ENCODE measurements at regions not wholly inside any gene's neighbourhood (a gene's known extent, or its start where the extent isn't known, plus 50 kb on each side); places are given as distances from the start of the nearest gene placed in this dataset.
A peak's percentile ranks its signal among the peaks of the same experiment; 100 is the strongest.
"Not testable (repeated sequence)": the region's sequence is repeated elsewhere in the genome, so short reads cannot be mapped to it uniquely, and the experiment has no call there.

DNA sequence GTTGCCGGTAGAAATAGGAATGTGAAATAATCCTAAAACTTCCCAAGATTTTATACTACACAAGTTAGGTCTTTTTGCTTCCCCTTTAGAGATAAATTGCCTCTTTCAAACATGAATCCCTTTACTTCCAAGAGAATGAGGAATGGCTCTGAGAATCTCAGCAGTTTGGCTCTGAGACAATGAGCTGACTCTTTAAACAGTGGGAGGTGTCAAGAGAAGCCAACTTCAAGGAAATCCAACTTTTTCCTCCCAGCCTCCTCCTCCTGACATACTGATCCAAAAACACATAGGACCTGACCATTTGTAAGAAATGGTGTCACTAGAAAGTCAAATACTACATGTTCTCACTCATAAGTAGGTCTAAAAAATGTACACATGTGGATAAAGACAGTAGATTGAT lies 154.2 kb downstream of the ALDH8A1 start:
- Histone ChIP-seq H4K8ac (ENCODE audit: low read length) (no peak overlapping the region), H2BK12ac (ENCODE audit: low read length in 2 of 2) (no peak overlapping the region), H3K4me3 (ENCODE audit: insufficient read depth in 1 of 2, low read depth in 1 of 2, low read length in 2 of 2) (no peak overlapping the region), H3K36me3 (ENCODE audit: control insufficient read depth in 1 of 2, insufficient read depth in 2 of 2, low read depth in 1 of 2, low read length in 2 of 2) (no peaks in the 10 kb centered on the region), H2AK5ac (ENCODE audit: low read length, severe bottlenecking) (no peak overlapping the region), H3K23ac (ENCODE audit: low read length in 2 of 2) (no peak overlapping the region), H3K4ac (ENCODE audit: low read depth in 1 of 2, low read length in 2 of 2) (no peak overlapping the region), H4K91ac (ENCODE audit: low read length) (no peak overlapping the region), H3K9ac (ENCODE audit: low read length) (no peak overlapping the region), H3K4me2 (ENCODE audit: low read length, poor library complexity, severe bottlenecking) (no peak overlapping the region), H3K27ac (ENCODE audit: low read length, poor library complexity, severe bottlenecking) (no peak overlapping the region), H2BK5ac (ENCODE audit: low read depth, low read length, poor library complexity, severe bottlenecking) (no peak overlapping the region), H2AFZ (ENCODE audit: low read depth, low read length) (no peak overlapping the region), H3K27me3 (ENCODE audit: control insufficient read depth in 1 of 2, insufficient read depth in 1 of 2, low read length in 2 of 2) (no peaks in the 10 kb centered on the region), H3K18ac (ENCODE audit: low read depth in 1 of 2, low read length in 2 of 2) (no peak overlapping the region), H3K9me3 (ENCODE audit: control insufficient read depth, low read length) (peaks cover 21% of the 10 kb centered on the region), H2BK15ac (ENCODE audit: low read depth, poor library complexity, severe bottlenecking) (no peak overlapping the region), H3K14ac (ENCODE audit: low read length in 2 of 2) (no peak overlapping the region), H3K79me1 (replicated peaks; ENCODE audit: low read length, poor library complexity, severe bottlenecking) (no peaks in the 10 kb centered on the region), H3K4me1 (ENCODE audit: control insufficient read depth, insufficient read depth, low read depth, low read length) (no peaks in the 10 kb centered on the region), H2BK120ac (ENCODE audit: low read depth, low read length) (no peak overlapping the region)
- WGBS, result no CpG with 5 or more reads among the region's 1 CpG
- no peak for DNase-seq

DNA sequence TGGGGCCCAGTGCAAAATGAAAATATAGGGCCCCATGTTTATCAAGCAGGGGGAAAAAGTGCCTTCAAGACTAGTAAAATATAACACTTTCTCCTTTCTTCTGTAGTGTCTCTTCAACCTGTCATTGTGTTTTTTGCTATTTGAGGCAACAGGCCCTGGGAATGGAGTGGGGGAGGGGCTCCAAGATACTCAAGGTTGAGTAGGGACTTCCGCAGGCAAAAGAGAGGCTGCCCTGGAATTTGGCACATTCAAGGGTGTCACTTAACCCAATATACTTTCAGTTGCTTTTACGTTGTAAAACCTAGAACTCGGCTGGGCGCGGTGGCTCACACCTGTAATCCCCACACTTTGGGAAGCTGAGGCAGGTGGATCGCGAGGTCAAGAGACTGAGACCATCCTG lies 154.9 kb downstream of the ALDH8A1 start:
- Histone ChIP-seq H3K9ac (ENCODE audit: low read length) (no peak overlapping the region), H3K79me1 (replicated peaks; ENCODE audit: low read length, poor library complexity, severe bottlenecking) (no peaks in the 10 kb centered on the region), H3K18ac (ENCODE audit: low read depth in 1 of 2, low read length in 2 of 2) (no peak overlapping the region), H3K27me3 (ENCODE audit: control insufficient read depth in 1 of 2, insufficient read depth in 1 of 2, low read length in 2 of 2) (no peaks in the 10 kb centered on the region), H2BK5ac (ENCODE audit: low read depth, low read length, poor library complexity, severe bottlenecking) (no peak overlapping the region), H3K4me1 (ENCODE audit: control insufficient read depth, insufficient read depth, low read depth, low read length) (no peaks in the 10 kb centered on the region), H2BK12ac (ENCODE audit: low read length in 2 of 2) (no peak overlapping the region), H3K27ac (ENCODE audit: low read length, poor library complexity, severe bottlenecking) (no peak overlapping the region), H2AK5ac (ENCODE audit: low read length, severe bottlenecking) (no peak overlapping the region), H2AFZ (ENCODE audit: low read depth, low read length) (no peak overlapping the region), H3K36me3 (ENCODE audit: control insufficient read depth in 1 of 2, insufficient read depth in 2 of 2, low read depth in 1 of 2, low read length in 2 of 2) (no peaks in the 10 kb centered on the region), H2BK15ac (ENCODE audit: low read depth, poor library complexity, severe bottlenecking) (no peak overlapping the region), H3K9me3 (ENCODE audit: control insufficient read depth, low read length) (peaks cover 27% of the 10 kb centered on the region), H4K91ac (ENCODE audit: low read length) (no peak overlapping the region), H3K14ac (ENCODE audit: low read length in 2 of 2) (no peak overlapping the region), H3K23ac (ENCODE audit: low read length in 2 of 2) (no peak overlapping the region), H3K4ac (ENCODE audit: low read depth in 1 of 2, low read length in 2 of 2) (no peak overlapping the region), H3K4me2 (ENCODE audit: low read length, poor library complexity, severe bottlenecking) (no peak overlapping the region), H2BK120ac (ENCODE audit: low read depth, low read length) (no peak overlapping the region), H4K8ac (ENCODE audit: low read length) (no peak overlapping the region), H3K4me3 (ENCODE audit: insufficient read depth in 1 of 2, low read depth in 1 of 2, low read length in 2 of 2) (no peak overlapping the region)
- DNase-seq, result no peak
- WGBS, result 94% methylated on average over 7 of the region's 7 CpGs

DNA sequence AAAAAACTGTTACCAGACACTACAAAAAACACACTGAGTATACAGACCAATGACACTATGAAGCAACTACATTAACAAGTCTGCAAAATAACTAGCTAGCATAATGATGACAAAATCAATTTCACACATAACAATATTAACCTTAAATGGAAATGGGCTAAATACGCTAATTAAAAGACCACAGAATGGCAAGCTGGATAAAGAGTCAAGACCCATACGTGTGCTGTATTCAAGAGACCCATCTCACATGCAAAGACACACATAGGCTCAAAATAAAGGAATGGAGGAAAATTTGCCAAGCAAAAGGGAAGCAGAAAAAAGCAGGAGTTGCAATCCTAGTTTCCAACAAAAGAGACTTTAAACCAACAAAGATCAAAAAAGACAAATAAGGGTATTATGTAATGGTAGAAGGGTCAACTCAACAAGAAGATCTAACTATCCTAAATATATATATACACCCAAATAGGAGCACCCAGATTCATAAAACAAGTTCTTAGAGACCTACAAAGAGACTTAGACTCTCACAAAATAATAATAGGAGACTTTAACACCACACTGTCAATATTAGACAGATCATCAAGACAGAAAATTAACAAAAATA lies 158.6 kb downstream of the ALDH8A1 start:
- not testable (repeated sequence) for H3K4me1 ChIP-seq (ENCODE audit: control insufficient read depth, insufficient read depth, low read depth, low read length); H2AFZ ChIP-seq (ENCODE audit: low read depth, low read length); H2BK5ac ChIP-seq (ENCODE audit: low read depth, low read length, poor library complexity, severe bottlenecking); H3K36me3 ChIP-seq (ENCODE audit: control insufficient read depth in 1 of 2, insufficient read depth in 2 of 2, low read depth in 1 of 2, low read length in 2 of 2); H2BK15ac ChIP-seq (ENCODE audit: low read depth, poor library complexity, severe bottlenecking); H3K79me1 ChIP-seq (replicated peaks; ENCODE audit: low read length, poor library complexity, severe bottlenecking); DNase-seq; H3K23ac ChIP-seq (ENCODE audit: low read length in 2 of 2); H3K27me3 ChIP-seq (ENCODE audit: control insufficient read depth in 1 of 2, insufficient read depth in 1 of 2, low read length in 2 of 2); H3K4me3 ChIP-seq (ENCODE audit: insufficient read depth in 1 of 2, low read depth in 1 of 2, low read length in 2 of 2); H3K4ac ChIP-seq (ENCODE audit: low read depth in 1 of 2, low read length in 2 of 2); H3K18ac ChIP-seq (ENCODE audit: low read depth in 1 of 2, low read length in 2 of 2); H2BK120ac ChIP-seq (ENCODE audit: low read depth, low read length); H4K91ac ChIP-seq (ENCODE audit: low read length); H3K14ac ChIP-seq (ENCODE audit: low read length in 2 of 2); H3K4me2 ChIP-seq (ENCODE audit: low read length, poor library complexity, severe bottlenecking); H2BK12ac ChIP-seq (ENCODE audit: low read length in 2 of 2); H4K8ac ChIP-seq (ENCODE audit: low read length); H3K27ac ChIP-seq (ENCODE audit: low read length, poor library complexity, severe bottlenecking); H3K9ac ChIP-seq (ENCODE audit: low read length); H2AK5ac ChIP-seq (ENCODE audit: low read length, severe bottlenecking)
- 89% methylated on average over 2 of the region's 2 CpGs for WGBS
- H3K9me3 ChIP-seq (ENCODE audit: control insufficient read depth, low read length), result peaks cover 27% of the 10 kb centered on the region

DNA sequence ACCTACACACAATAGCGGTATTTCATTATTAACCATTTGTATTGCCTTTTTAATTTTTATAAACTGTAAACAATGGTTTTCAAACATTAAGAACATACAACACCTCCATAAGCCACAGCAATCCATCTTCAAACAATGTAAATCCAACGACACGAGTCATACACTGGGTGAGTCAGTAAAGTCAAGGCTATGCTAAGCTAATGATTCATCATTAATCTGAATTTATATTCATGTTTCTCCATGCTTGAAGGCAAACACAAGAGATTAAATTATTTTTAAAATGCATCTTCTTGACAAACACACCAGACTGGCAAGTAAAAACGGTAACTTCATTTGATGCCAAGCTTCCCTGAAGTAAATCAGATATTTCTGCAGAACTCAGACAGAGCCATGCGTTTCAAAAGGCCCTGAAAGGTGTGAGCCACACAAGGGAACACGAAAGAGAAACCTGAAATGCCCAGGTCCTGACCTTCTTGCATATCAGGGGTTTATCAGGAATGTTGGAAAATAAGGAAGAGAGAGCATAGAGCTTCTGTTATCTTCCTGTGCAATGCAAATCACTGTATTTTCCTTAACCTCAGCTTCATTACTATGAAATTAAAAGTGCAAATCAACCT lies 162.5 kb downstream of the ALDH8A1 start:
- Histone ChIP-seq H4K8ac (ENCODE audit: low read length) (no peak overlapping the region), H3K4me2 (ENCODE audit: low read length, poor library complexity, severe bottlenecking) (no peak overlapping the region), H3K27ac (ENCODE audit: low read length, poor library complexity, severe bottlenecking) (no peak overlapping the region), H3K9me3 (ENCODE audit: control insufficient read depth, low read length) (peaks cover 22% of the 10 kb centered on the region), H3K4ac (ENCODE audit: low read depth in 1 of 2, low read length in 2 of 2) (no peak overlapping the region), H3K36me3 (ENCODE audit: control insufficient read depth in 1 of 2, insufficient read depth in 2 of 2, low read depth in 1 of 2, low read length in 2 of 2) (no peaks in the 10 kb centered on the region), H3K27me3 (ENCODE audit: control insufficient read depth in 1 of 2, insufficient read depth in 1 of 2, low read length in 2 of 2) (no peaks in the 10 kb centered on the region), H3K23ac (ENCODE audit: low read length in 2 of 2) (no peak overlapping the region), H3K79me1 (replicated peaks; ENCODE audit: low read length, poor library complexity, severe bottlenecking) (no peaks in the 10 kb centered on the region), H2BK15ac (ENCODE audit: low read depth, poor library complexity, severe bottlenecking) (no peak overlapping the region), H3K14ac (ENCODE audit: low read length in 2 of 2) (no peak overlapping the region), H3K4me3 (ENCODE audit: insufficient read depth in 1 of 2, low read depth in 1 of 2, low read length in 2 of 2) (no peak overlapping the region), H4K91ac (ENCODE audit: low read length) (no peak overlapping the region), H2AK5ac (ENCODE audit: low read length, severe bottlenecking) (no peak overlapping the region), H3K4me1 (ENCODE audit: control insufficient read depth, insufficient read depth, low read depth, low read length) (peaks cover 2% of the 10 kb centered on the region), H3K18ac (ENCODE audit: low read depth in 1 of 2, low read length in 2 of 2) (no peak overlapping the region), H2BK120ac (ENCODE audit: low read depth, low read length) (no peak overlapping the region), H2BK12ac (ENCODE audit: low read length in 2 of 2) (no peak overlapping the region), H2AFZ (ENCODE audit: low read depth, low read length) (no peak overlapping the region), H3K9ac (ENCODE audit: low read length) (no peak overlapping the region), H2BK5ac (ENCODE audit: low read depth, low read length, poor library complexity, severe bottlenecking) (no peak overlapping the region)
- 49% methylated on average over 6 of the region's 6 CpGs for WGBS
- DNase-seq, result peak; percentile 20

Data from mesenchymal stem cell (in vitro differentiated cells and primary cell).